ENCODE measurements at regions not wholly inside any gene's neighbourhood (a gene's known extent, or its start where the extent isn't known, plus 50 kb on each side); places are given as distances from the start of the nearest gene placed in this dataset.

GRCh38 chr17:71329310-71330098 lies 791.3 kb upstream of the SOX9 start (continued):
- no peak for TF ChIP-seq JUN (IDR thresholded peaks at IDR 0.05; ENCODE audit: low read depth, low read length)
- no peak for TF ChIP-seq TBP (IDR thresholded peaks at IDR 0.05; ENCODE audit: low read depth, low read length)
- no peak for TF ChIP-seq RAD21 (IDR thresholded peaks at IDR 0.05 in 1 of 2, conservative IDR thresholded peaks at IDR 0.05 in 1 of 2; ENCODE audit: low read depth in 2 of 2, low read length in 2 of 2)
- TF ChIP-seq BCL11A (IDR thresholded peaks at IDR 0.05; ENCODE audit: low read depth in 2 of 2, low read length in 2 of 2), result no peak
- TF ChIP-seq SIX5 (IDR thresholded peaks at IDR 0.05; ENCODE audit: low read depth, low read length), result no peak
- TF ChIP-seq SRF (IDR thresholded peaks at IDR 0.05; ENCODE audit: low read depth, low read length), result no peak
